HG03571 (cell line): ENCODE measurements at regions not wholly inside any gene's neighbourhood (a gene's known extent, or its start where the extent isn't known, plus 50 kb on each side); places are given as distances from the start of the nearest gene placed in this dataset.

ENCODE experiments used
- ATAC-seq: cut with Tn5 transposase; IDR thresholded peaks from one replicate; pipeline ENCODE4 v1.9.1; 2021; ENCODE audit not compliant: unreplicated experiment

GRCh38 chr18:67926929-67927864, 410.7 kb upstream of the DSEL start:
- ATAC-seq: no peak

DNA sequence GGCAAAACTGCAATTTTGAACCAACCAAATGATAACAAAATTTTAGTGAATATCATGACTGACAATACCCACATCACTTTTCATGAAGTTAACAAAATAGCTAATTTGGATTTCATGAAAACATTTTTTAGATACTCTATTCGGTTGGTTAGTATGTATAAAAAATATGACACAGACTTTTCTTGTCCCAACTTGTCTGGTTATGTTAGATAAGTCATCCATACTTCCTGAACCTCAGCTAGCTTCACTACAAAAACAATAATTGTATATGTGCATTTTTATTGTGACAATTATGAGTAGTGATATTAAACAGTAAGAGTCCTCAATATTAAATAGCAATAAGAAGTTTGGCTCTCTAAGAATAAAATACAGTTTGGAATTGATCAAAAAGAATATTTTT, 408.1 kb upstream of the DSEL start:
- no peak for ATAC-seq

- no peak for ATAC-seq
These were observed 402.8 kb upstream of the DSEL start for GRCh38 chr18:67919316-67919715.

GRCh38 chr18:67916097-67916496, 399.6 kb upstream of the DSEL start:
- no peak for ATAC-seq

GRCh38 chr18:67913040-67913439, 396.5 kb upstream of the DSEL start:
- ATAC-seq: no peak

DNA sequence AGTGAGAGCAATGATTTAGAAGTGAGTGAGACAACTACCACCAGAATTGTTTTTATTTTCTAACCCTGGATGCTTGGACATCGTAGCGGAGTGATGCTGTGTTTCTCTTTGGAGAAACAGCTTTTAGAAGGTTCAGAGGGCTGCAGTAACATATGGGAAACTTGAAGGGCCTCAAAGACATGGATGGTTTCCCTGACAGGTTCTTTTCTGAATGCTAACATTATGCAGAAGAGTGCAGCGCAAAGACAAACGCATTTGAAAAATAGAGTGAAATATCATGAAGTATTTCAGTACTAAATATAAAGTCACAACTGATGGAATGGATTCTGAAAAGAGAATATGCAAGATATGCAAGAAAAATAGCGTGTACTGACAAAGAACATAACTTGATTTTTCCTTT, 385.1 kb upstream of the DSEL start:
- no peak for ATAC-seq

DNA sequence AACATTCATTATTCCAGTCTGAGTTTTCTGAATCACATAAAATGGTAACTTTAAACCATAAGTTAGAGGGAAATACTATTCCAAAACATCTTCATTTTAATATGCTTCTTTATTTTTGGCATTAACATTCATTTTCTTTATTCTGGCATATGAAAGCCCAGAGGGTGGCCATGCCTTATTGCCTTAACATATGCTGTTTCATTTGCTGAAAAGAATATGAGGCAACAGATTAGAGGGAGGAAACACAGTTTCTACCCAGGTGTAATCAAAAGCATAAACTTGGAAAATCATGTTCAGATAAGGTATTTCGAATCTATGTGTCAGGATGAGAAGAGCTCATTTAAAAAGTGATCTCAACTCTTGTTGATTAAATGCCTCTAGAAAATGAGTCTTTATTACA, 379.9 kb upstream of the DSEL start:
- no peak for ATAC-seq

- no peak for ATAC-seq
These were observed 377.4 kb upstream of the DSEL start for GRCh38 chr18:67893916-67894315.

DNA sequence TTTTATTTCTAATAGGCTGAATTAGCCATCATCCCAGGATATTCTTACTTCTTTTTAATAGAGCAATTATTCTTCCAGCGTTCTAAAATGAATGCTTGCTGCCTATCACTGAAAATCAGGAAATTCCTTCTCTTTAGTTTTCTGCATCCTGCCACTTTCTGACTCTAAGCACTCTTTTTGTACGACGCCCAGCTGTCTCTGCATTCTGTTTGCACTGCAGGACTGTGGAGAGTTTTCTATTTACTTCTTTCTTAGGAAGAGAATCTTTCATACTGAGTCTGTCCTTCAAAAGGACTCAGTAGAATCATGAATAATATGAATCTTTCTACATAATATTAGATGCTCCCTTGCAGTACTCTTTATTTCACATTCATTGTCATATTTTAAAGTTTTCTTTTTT, 360.4 kb upstream of the DSEL start:
- no peak for ATAC-seq

GRCh38 chr18:67875944-67876343, 359.4 kb upstream of the DSEL start:
- no peak for ATAC-seq

DNA sequence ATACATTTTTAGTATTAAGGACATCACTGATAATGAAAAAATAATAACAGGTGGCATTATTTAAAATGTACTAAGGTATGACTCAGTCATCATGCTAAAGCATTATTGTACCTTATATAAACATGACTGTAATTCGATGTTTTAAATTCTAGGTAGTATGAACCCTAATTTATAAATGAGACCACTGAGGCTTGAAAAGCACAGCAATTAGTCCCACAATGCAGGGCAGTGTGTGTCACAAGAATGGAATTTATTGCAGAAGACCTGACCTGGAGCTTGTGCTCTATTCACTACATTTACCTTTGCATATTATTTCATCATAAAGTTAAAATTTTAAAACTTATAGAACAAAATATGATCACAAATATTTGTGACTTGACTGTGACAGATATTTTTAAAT, 358.5 kb upstream of the DSEL start:
- no peak for ATAC-seq

DNA sequence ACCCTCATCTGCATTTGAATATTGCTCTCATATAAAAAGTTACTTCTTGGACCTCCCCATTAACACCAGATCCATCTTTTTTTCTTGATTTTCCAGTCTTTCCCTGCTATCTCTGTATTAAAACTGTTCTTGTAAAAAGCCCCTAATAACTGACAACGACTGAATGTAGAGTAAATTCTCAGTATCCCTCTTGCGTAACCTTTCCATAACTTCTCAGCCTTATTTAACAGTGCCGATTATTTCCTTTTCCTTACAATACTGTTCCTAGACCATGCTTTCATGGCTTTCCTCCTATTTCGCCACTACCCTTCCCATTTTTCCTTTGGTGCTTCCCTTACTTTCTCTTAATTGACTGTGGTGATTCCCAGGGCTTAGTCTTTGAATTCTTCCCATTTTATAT, 348.9 kb upstream of the DSEL start:
- ATAC-seq: no peak

- no peak for ATAC-seq
These were observed 348.3 kb upstream of the DSEL start for GRCh38 chr18:67864677-67865340.

DNA sequence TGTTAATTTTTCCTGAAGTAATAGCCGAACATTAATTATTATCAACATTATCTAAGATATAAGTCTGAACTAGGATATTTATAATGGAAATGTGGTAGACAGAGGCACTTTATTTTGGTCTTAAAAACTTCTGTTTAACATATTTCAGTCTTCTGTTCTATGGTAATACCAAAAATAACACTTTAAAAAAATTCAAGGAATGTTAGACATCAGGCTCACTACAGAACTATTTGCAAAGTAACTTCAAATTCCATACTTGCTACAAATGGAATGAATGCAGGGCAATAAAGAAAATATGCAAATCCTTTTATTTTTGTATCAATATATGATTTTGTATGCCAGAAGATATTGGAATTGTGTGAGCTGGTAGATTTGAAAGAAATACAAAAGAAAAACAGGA, 345.5 kb upstream of the DSEL start:
- no peak for ATAC-seq

GRCh38 chr18:67854340-67854739, 337.8 kb upstream of the DSEL start:
- ATAC-seq: no peak

GRCh38 chr18:67846422-67847098, 330.0 kb upstream of the DSEL start:
- ATAC-seq: no peak

- ATAC-seq: no peak
These were observed 328.5 kb upstream of the DSEL start for GRCh38 chr18:67845035-67845434.

- ATAC-seq: no peak
These were observed 323.9 kb upstream of the DSEL start for GRCh38 chr18:67840379-67840778.

- ATAC-seq: no peak
These were observed 301.9 kb upstream of the DSEL start for GRCh38 chr18:67818432-67818831.

DNA sequence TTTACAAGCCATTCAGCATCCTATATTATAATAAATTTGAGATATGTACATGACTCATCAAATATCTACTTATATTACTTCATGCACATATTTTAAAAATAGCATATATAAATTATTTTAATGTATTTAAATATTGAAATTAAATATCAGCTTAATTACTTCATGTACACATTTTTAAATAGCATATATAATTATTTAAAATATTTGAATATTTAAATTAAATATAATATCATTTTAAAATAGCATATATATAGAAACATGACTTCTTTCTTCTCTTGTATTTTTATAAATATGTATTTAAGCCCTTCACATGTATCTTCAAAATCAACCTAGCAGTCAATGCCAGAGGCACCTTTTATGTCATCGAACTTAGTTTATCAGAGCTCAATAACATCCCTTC, 298.8 kb upstream of the DSEL start:
- no peak for ATAC-seq

- ATAC-seq: no peak
These were observed 297.0 kb upstream of the DSEL start for GRCh38 chr18:67813380-67814028.
